ENCODE measurements at regions not wholly inside any gene's neighbourhood (a gene's known extent, or its start where the extent isn't known, plus 50 kb on each side); places are given as distances from the start of the nearest gene placed in this dataset.

DNA sequence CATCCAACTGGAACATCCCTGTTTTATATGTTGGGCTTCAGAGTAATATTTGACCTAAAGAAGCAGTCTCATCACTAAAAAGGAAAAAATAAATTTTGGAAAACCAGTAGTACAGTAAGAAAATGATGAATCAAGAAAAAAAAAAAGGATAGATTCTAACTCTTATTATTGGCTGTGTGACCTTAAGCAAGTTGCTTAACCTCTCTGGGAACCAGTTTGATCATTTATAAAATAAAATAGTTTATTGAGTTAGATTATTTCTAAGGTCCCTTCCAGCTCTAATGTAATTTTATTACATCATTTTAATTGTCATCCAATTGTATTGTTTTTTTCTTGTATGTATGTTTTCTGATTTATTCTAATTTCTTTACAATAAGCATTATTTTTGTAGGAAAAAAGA is 127.0 kb downstream of the PRELID2 start:
- Histone ChIP-seq H3K36me3 (ENCODE audit: insufficient read depth, low read length) (no peaks in the 10 kb centered on the region), H2AFZ (ENCODE audit: low read length) (no peak overlapping the region), H3K4me1 (ENCODE audit: insufficient read depth, low read length, poor library complexity, severe bottlenecking) (no peaks in the 10 kb centered on the region), H4K20me1 (ENCODE audit: insufficient read depth, low read length, poor library complexity, severe bottlenecking) (no peaks in the 10 kb centered on the region), H3F3A (ENCODE audit: low read depth) (no peaks in the 10 kb centered on the region), H3K4me2 (ENCODE audit: low read depth, low read length, poor library complexity, severe bottlenecking) (no peak overlapping the region), H3K4me3 (ENCODE audit: low read length, poor library complexity, severe bottlenecking) (no peak overlapping the region), H3K27me3 (ENCODE audit: insufficient read depth, low read length, poor library complexity, severe bottlenecking) (no peaks in the 10 kb centered on the region), H3K79me2 (ENCODE audit: insufficient read depth, low read length) (no peaks in the 10 kb centered on the region), H3K9me3 (ENCODE audit: insufficient read depth, low read depth, low read length) (no peaks in the 10 kb centered on the region), H3K9ac (ENCODE audit: low read depth, low read length, poor library complexity, severe bottlenecking) (no peak overlapping the region), H3K9me2 (replicated peaks; ENCODE audit: low read depth, low read length) (no peaks in the 10 kb centered on the region)
- TF ChIP-seq, protein P1, sequence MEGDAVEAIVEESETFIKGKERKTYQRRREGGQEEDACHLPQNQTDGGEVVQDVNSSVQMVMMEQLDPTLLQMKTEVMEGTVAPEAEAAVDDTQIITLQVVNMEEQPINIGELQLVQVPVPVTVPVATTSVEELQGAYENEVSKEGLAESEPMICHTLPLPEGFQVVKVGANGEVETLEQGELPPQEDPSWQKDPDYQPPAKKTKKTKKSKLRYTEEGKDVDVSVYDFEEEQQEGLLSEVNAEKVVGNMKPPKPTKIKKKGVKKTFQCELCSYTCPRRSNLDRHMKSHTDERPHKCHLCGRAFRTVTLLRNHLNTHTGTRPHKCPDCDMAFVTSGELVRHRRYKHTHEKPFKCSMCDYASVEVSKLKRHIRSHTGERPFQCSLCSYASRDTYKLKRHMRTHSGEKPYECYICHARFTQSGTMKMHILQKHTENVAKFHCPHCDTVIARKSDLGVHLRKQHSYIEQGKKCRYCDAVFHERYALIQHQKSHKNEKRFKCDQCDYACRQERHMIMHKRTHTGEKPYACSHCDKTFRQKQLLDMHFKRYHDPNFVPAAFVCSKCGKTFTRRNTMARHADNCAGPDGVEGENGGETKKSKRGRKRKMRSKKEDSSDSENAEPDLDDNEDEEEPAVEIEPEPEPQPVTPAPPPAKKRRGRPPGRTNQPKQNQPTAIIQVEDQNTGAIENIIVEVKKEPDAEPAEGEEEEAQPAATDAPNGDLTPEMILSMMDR (conservative IDR thresholded peaks at IDR 0.05; ENCODE audit: low read length) = no peak
- no peak for TF ChIP-seq EZH2phosphoT487 (IDR thresholded peaks at IDR 0.05; ENCODE audit: borderline replicate concordance)

DNA sequence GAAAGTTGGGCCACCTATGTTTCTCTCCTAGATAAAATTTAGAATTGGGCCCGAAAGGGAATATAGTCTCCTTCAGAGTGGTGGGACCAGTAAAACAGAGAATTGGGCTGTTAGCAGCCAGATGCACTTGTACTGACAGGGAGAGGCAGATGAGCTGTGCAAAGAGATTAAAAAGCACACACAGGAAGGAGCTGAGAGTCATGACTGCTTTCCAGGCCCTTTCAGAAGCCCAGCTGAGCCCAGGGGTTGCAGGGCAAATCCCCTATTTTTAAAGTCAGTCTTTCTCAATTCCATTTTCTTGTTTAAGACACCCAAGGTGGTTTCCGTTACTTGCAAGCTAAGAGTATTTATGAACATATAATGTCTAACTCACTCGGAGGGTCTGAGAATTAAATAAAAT is 130.4 kb downstream of the PRELID2 start:
- Histone ChIP-seq H3F3A (ENCODE audit: low read depth) (no peaks in the 10 kb centered on the region), H2AFZ (ENCODE audit: low read length) (no peak overlapping the region), H4K20me1 (ENCODE audit: insufficient read depth, low read length, poor library complexity, severe bottlenecking) (no peaks in the 10 kb centered on the region), H3K4me3 (ENCODE audit: low read length, poor library complexity, severe bottlenecking) (no peak overlapping the region), H3K27me3 (ENCODE audit: insufficient read depth, low read length, poor library complexity, severe bottlenecking) (no peaks in the 10 kb centered on the region), H3K4me2 (ENCODE audit: low read depth, low read length, poor library complexity, severe bottlenecking) (no peak overlapping the region), H3K9me2 (replicated peaks; ENCODE audit: low read depth, low read length) (no peaks in the 10 kb centered on the region), H3K79me2 (ENCODE audit: insufficient read depth, low read length) (no peaks in the 10 kb centered on the region), H3K9ac (ENCODE audit: low read depth, low read length, poor library complexity, severe bottlenecking) (no peak overlapping the region), H3K9me3 (ENCODE audit: insufficient read depth, low read depth, low read length) (no peaks in the 10 kb centered on the region), H3K36me3 (ENCODE audit: insufficient read depth, low read length) (no peaks in the 10 kb centered on the region), H3K4me1 (ENCODE audit: insufficient read depth, low read length, poor library complexity, severe bottlenecking) (no peaks in the 10 kb centered on the region)
- TF ChIP-seq EZH2phosphoT487 (IDR thresholded peaks at IDR 0.05; ENCODE audit: borderline replicate concordance) = no peak
- TF ChIP-seq, protein P1 (conservative IDR thresholded peaks at IDR 0.05; ENCODE audit: low read length) = no peak

DNA sequence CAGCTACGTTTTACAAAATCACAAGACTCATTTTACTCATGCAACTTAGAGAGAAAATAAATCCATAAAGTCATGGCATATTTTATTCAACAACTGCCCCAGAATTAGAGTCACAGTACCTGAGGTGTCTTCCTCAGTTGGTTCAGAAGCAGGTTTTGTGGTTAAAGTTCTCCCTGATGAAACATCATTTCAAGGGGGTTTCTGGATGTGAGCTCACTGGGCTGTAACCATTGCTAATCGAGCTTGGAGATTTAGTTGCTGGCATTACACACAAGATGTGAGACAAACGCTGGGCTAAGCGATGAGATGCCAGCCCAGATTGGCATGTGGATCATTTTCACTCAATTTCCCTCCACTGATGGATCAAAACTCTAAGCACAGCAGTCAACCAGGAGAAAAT is 131.3 kb downstream of the PRELID2 start:
- Histone ChIP-seq H3K36me3 (ENCODE audit: insufficient read depth, low read length) (no peaks in the 10 kb centered on the region), H3K4me2 (ENCODE audit: low read depth, low read length, poor library complexity, severe bottlenecking) (no peak overlapping the region), H3F3A (ENCODE audit: low read depth) (no peaks in the 10 kb centered on the region), H3K4me3 (ENCODE audit: low read length, poor library complexity, severe bottlenecking) (no peak overlapping the region), H3K27me3 (ENCODE audit: insufficient read depth, low read length, poor library complexity, severe bottlenecking) (no peaks in the 10 kb centered on the region), H3K9me2 (replicated peaks; ENCODE audit: low read depth, low read length) (no peaks in the 10 kb centered on the region), H3K9ac (ENCODE audit: low read depth, low read length, poor library complexity, severe bottlenecking) (no peak overlapping the region), H2AFZ (ENCODE audit: low read length) (no peak overlapping the region), H3K79me2 (ENCODE audit: insufficient read depth, low read length) (no peaks in the 10 kb centered on the region), H3K4me1 (ENCODE audit: insufficient read depth, low read length, poor library complexity, severe bottlenecking) (no peaks in the 10 kb centered on the region), H3K9me3 (ENCODE audit: insufficient read depth, low read depth, low read length) (no peaks in the 10 kb centered on the region), H4K20me1 (ENCODE audit: insufficient read depth, low read length, poor library complexity, severe bottlenecking) (no peaks in the 10 kb centered on the region)
- no peak for TF ChIP-seq EZH2phosphoT487 (IDR thresholded peaks at IDR 0.05; ENCODE audit: borderline replicate concordance)
- TF ChIP-seq, protein P1 (conservative IDR thresholded peaks at IDR 0.05; ENCODE audit: low read length) = no peak
